ENCODE measurements at regions not wholly inside any gene's neighbourhood (a gene's known extent, or its start where the extent isn't known, plus 50 kb on each side); places are given as distances from the start of the nearest gene placed in this dataset.

DNA sequence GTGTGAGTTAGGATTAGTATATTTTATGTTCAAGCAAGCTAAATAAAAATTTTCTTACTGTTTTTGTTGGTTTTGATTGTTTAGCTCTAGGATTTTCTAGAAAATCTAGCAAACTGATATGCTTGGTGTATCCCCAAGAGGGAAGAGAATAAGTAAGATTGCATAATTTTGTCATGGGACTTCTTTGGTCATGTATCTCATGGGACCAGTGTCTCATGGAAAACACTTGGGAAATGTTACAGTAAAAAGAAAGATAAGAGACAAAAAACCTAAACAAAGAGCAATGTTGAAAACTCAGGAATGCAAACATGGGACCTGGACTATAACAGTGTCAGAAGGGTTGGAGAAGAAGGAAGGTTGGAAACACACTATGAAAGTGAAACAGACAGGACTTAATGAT, 119.4 kb downstream of the TLR4 start:
- TF ChIP-seq, protein P1, sequence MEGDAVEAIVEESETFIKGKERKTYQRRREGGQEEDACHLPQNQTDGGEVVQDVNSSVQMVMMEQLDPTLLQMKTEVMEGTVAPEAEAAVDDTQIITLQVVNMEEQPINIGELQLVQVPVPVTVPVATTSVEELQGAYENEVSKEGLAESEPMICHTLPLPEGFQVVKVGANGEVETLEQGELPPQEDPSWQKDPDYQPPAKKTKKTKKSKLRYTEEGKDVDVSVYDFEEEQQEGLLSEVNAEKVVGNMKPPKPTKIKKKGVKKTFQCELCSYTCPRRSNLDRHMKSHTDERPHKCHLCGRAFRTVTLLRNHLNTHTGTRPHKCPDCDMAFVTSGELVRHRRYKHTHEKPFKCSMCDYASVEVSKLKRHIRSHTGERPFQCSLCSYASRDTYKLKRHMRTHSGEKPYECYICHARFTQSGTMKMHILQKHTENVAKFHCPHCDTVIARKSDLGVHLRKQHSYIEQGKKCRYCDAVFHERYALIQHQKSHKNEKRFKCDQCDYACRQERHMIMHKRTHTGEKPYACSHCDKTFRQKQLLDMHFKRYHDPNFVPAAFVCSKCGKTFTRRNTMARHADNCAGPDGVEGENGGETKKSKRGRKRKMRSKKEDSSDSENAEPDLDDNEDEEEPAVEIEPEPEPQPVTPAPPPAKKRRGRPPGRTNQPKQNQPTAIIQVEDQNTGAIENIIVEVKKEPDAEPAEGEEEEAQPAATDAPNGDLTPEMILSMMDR (IDR thresholded peaks at IDR 0.05; ENCODE audit: poor library complexity, severe bottlenecking), result no peak
- TF ChIP-seq EZH2 (IDR thresholded peaks at IDR 0.05; ENCODE audit: borderline replicate concordance, insufficient read depth, low read length, poor library complexity, severe bottlenecking) (no peak), MXI1 (conservative IDR thresholded peaks at IDR 0.05; ENCODE audit: poor library complexity, severe bottlenecking) (no peak), TAF1 (IDR thresholded peaks at IDR 0.05; ENCODE audit: low read depth) (no peak)

Data from neural cell (in vitro differentiated cells).